ENCODE measurements at regions not wholly inside any gene's neighbourhood (a gene's known extent, or its start where the extent isn't known, plus 50 kb on each side); places are given as distances from the start of the nearest gene placed in this dataset.
A peak's percentile ranks its signal among the peaks of the same experiment; 100 is the strongest.

GRCh38 chr5:147084702-147085101 lies 150.1 kb upstream of the STK32A start:
- no peak overlapping the region for H3K4me3 ChIP-seq (ENCODE audit: low read depth, low read length)
- no peaks in the 10 kb centered on the region for H3K27me3 ChIP-seq (ENCODE audit: control insufficient read depth, insufficient read depth, low read length)
- no peaks in the 10 kb centered on the region for H3K36me3 ChIP-seq (ENCODE audit: control insufficient read depth, insufficient read depth, low read length)
- FAIRE-seq = no peak
- no peak for TF ChIP-seq CTCF (IDR thresholded peaks at IDR 0.05; ENCODE audit: insufficient read depth, low read length, severe bottlenecking)
- no peak for DNase-seq (ENCODE audit: low read depth)

GRCh38 chr5:147085409-147085808 lies 149.4 kb upstream of the STK32A start:
- FAIRE-seq = no peak
- no peak for TF ChIP-seq CTCF (IDR thresholded peaks at IDR 0.05; ENCODE audit: insufficient read depth, low read length, severe bottlenecking)
- no peak for DNase-seq (ENCODE audit: low read depth)
- Histone ChIP-seq H3K36me3 (ENCODE audit: control insufficient read depth, insufficient read depth, low read length) (no peaks in the 10 kb centered on the region), H3K27me3 (ENCODE audit: control insufficient read depth, insufficient read depth, low read length) (no peaks in the 10 kb centered on the region), H3K4me3 (ENCODE audit: low read depth, low read length) (no peak overlapping the region)

- FAIRE-seq (no peak), DNase-seq (ENCODE audit: low read depth) (no peak)
- Histone ChIP-seq H3K36me3 (ENCODE audit: control insufficient read depth, insufficient read depth, low read length) (no peaks in the 10 kb centered on the region), H3K4me3 (ENCODE audit: low read depth, low read length) (no peak overlapping the region), H3K27me3 (ENCODE audit: control insufficient read depth, insufficient read depth, low read length) (no peaks in the 10 kb centered on the region)
- no peak for TF ChIP-seq CTCF (IDR thresholded peaks at IDR 0.05; ENCODE audit: insufficient read depth, low read length, severe bottlenecking)
Measured at GRCh38 chr5:147092044-147092443, 142.8 kb upstream of the STK32A start.

- DNase-seq (ENCODE audit: low read depth) (peak; percentile 78), FAIRE-seq (no peak)
- TF ChIP-seq CTCF (IDR thresholded peaks at IDR 0.05; ENCODE audit: insufficient read depth, low read length, severe bottlenecking) = no peak
- Histone ChIP-seq H3K27me3 (ENCODE audit: control insufficient read depth, insufficient read depth, low read length) (no peaks in the 10 kb centered on the region), H3K4me3 (ENCODE audit: low read depth, low read length) (no peak overlapping the region), H3K36me3 (ENCODE audit: control insufficient read depth, insufficient read depth, low read length) (no peaks in the 10 kb centered on the region)
Measured at GRCh38 chr5:147093138-147093537, 141.7 kb upstream of the STK32A start.

GRCh38 chr5:147095740-147096139 lies 139.1 kb upstream of the STK32A start:
- no peak overlapping the region for H3K4me3 ChIP-seq (ENCODE audit: low read depth, low read length)
- no peak for TF ChIP-seq CTCF (IDR thresholded peaks at IDR 0.05; ENCODE audit: insufficient read depth, low read length, severe bottlenecking)
- no peak for DNase-seq (ENCODE audit: low read depth)
- no peak for FAIRE-seq
- no peaks in the 10 kb centered on the region for H3K27me3 ChIP-seq (ENCODE audit: control insufficient read depth, insufficient read depth, low read length)
- H3K36me3 ChIP-seq (ENCODE audit: control insufficient read depth, insufficient read depth, low read length) = no peaks in the 10 kb centered on the region

- peak; percentile 57 for TF ChIP-seq CTCF (IDR thresholded peaks at IDR 0.05; ENCODE audit: insufficient read depth, low read length, severe bottlenecking)
- Histone ChIP-seq H3K4me3 (ENCODE audit: low read depth, low read length) (no peak overlapping the region), H3K36me3 (ENCODE audit: control insufficient read depth, insufficient read depth, low read length) (no peaks in the 10 kb centered on the region), H3K27me3 (ENCODE audit: control insufficient read depth, insufficient read depth, low read length) (no peaks in the 10 kb centered on the region)
- FAIRE-seq (no peak), DNase-seq (ENCODE audit: low read depth) (peak; percentile 56)
Measured at GRCh38 chr5:147098233-147098790, 136.5 kb upstream of the STK32A start.

Measured in bronchial epithelial cell (primary cell).